Gastroesophageal sphincter (tissue), 3 donors: ENCODE measurements at regions not wholly inside any gene's neighbourhood (a gene's known extent, or its start where the extent isn't known, plus 50 kb on each side); places are given as distances from the start of the nearest gene placed in this dataset.

ENCODE experiments used
- POLR2AphosphoS5 ChIP-seq: sonication (generic); formaldehyde crosslinking; IDR thresholded peaks from one replicate; pipeline ENCODE4 v1.6.1; 2017; ENCODE audit warnings: antibody characterized with exemption
- TF ChIP-seq, protein P1 (sequence below), 4 experiments: fragments of 200-600 bp in 2 of 4; fragments of 450-650 bp in 2 of 4; sonication (generic) in 1 of 4; IDR thresholded peaks; one replicate each; pipeline ENCODE4 v1.5.1; 2017 to 2019; ENCODE audit warnings: antibody characterized with exemption in 4 of 4, mild to moderate bottlenecking in 2 of 4, moderate library complexity in 2 of 4

- TF ChIP-seq POLR2AphosphoS5 = no peak
- TF ChIP-seq, protein P1, sequence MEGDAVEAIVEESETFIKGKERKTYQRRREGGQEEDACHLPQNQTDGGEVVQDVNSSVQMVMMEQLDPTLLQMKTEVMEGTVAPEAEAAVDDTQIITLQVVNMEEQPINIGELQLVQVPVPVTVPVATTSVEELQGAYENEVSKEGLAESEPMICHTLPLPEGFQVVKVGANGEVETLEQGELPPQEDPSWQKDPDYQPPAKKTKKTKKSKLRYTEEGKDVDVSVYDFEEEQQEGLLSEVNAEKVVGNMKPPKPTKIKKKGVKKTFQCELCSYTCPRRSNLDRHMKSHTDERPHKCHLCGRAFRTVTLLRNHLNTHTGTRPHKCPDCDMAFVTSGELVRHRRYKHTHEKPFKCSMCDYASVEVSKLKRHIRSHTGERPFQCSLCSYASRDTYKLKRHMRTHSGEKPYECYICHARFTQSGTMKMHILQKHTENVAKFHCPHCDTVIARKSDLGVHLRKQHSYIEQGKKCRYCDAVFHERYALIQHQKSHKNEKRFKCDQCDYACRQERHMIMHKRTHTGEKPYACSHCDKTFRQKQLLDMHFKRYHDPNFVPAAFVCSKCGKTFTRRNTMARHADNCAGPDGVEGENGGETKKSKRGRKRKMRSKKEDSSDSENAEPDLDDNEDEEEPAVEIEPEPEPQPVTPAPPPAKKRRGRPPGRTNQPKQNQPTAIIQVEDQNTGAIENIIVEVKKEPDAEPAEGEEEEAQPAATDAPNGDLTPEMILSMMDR (IDR thresholded peaks at IDR 0.05) = no peak
Observed at GRCh38 chr9:3682186-3682585, 156.4 kb upstream of the RFX3 start.
